ENCODE measurements at regions not wholly inside any gene's neighbourhood (a gene's known extent, or its start where the extent isn't known, plus 50 kb on each side); places are given as distances from the start of the nearest gene placed in this dataset.

DNA sequence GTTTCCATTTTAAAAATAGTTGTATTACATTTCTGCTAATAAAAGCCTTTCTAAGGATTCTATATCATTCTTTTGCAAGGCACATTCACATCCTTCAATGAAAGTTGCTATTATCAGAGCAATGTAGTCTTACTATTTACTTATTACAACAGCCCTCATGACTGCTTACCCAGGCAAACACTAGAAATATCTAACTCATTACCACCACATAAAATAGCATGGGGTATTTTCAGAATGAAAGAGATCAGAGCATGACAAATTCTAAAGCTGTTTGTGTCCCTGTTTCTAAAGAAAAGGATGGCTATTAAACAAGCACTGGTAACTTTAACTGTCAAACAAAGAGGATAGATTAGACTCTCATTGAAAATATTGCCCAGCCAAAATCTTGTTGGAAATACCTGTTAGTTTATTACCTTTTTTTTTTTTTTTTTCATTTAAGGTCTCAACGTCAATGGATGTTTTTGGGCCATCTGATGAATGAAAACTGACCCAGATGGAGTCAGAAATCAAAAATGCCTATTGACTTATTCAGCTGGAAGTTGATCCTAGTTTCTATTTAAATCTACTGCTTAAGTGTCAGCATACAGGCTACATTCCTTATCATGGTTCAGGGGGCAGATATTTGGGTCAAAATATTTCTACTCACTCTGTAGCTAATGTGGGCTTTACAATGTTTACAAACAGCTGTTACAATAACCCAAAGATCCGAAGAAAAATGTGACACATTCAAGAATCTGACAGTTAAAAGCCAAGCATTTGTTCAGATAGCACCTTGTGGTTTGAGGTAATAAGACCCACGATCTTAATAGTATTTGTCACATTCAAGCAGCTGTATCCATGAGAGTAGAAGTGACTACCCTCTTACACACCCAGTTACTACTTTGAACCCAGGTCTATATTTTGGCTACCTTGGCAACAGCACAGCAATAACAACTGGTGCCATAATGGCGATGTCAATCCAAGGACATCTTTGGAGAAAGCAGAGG is 554.8 kb upstream of the MEF2C start:
- TF ChIP-seq, protein P1, sequence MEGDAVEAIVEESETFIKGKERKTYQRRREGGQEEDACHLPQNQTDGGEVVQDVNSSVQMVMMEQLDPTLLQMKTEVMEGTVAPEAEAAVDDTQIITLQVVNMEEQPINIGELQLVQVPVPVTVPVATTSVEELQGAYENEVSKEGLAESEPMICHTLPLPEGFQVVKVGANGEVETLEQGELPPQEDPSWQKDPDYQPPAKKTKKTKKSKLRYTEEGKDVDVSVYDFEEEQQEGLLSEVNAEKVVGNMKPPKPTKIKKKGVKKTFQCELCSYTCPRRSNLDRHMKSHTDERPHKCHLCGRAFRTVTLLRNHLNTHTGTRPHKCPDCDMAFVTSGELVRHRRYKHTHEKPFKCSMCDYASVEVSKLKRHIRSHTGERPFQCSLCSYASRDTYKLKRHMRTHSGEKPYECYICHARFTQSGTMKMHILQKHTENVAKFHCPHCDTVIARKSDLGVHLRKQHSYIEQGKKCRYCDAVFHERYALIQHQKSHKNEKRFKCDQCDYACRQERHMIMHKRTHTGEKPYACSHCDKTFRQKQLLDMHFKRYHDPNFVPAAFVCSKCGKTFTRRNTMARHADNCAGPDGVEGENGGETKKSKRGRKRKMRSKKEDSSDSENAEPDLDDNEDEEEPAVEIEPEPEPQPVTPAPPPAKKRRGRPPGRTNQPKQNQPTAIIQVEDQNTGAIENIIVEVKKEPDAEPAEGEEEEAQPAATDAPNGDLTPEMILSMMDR (IDR thresholded peaks at IDR 0.05): no peak
- no peak for TF ChIP-seq POLR2A (IDR thresholded peaks at IDR 0.05)
